Tibial nerve (tissue), 4 donors: ENCODE measurements at regions not wholly inside any gene's neighbourhood (a gene's known extent, or its start where the extent isn't known, plus 50 kb on each side); places are given as distances from the start of the nearest gene placed in this dataset.

Experiments used
- CTCF ChIP-seq, 5 experiments: fragments of 200-600 bp in 3 of 5; fragments of 450-650 bp in 2 of 5; sonication (generic) in 3 of 5; IDR thresholded peaks; one replicate each; pipeline ENCODE4 v1.5.1; 2016 to 2019; ENCODE audit warnings: antibody characterized with exemption in 5 of 5, mild to moderate bottlenecking in 3 of 5, moderate library complexity in 2 of 5
- EP300 ChIP-seq, 2 donors: sonication (generic); formaldehyde crosslinking; IDR thresholded peaks; one replicate each; pipeline ENCODE4 v1.6.1; 2017; ENCODE audit warnings: antibody characterized with exemption in 2 of 2, mild to moderate bottlenecking in 1 of 2
- POLR2A ChIP-seq, 2 donors: fragments of 450-650 bp; IDR thresholded peaks; one replicate each; pipeline ENCODE4 v1.6.1; 2017; ENCODE audit warnings: antibody characterized with exemption in 2 of 2, mild to moderate bottlenecking in 2 of 2, moderate library complexity in 2 of 2

GRCh38 chr2:125855204-125855603, 800.8 kb upstream of the GYPC start:
- no peak for TF ChIP-seq CTCF (IDR thresholded peaks at IDR 0.05)
- TF ChIP-seq POLR2A (IDR thresholded peaks at IDR 0.05), result no peak
- no peak for TF ChIP-seq EP300 (IDR thresholded peaks at IDR 0.05)
